ENCODE measurements at regions not wholly inside any gene's neighbourhood (a gene's known extent, or its start where the extent isn't known, plus 50 kb on each side); places are given as distances from the start of the nearest gene placed in this dataset.

GRCh38 chr11:20251496-20251895 is 91.2 kb upstream of the DBX1 start:
- TF ChIP-seq CTCF (IDR thresholded peaks at IDR 0.05), result no peak
- TF ChIP-seq POLR2A (IDR thresholded peaks at IDR 0.05), result no peak
- DNase-seq, result no peak

GRCh38 chr11:20250644-20251247 is 90.5 kb upstream of the DBX1 start:
- TF ChIP-seq CTCF (IDR thresholded peaks at IDR 0.05) (no peak), POLR2A (IDR thresholded peaks at IDR 0.05) (no peak)
- ATAC-seq (no peak), DNase-seq (no peak)
- Histone ChIP-seq H3K27ac (no peak overlapping the region), H3K4me3 (no peak overlapping the region), H3K36me3 (no peaks in the 10 kb centered on the region), H3K9me3 (no peaks in the 10 kb centered on the region), H3K4me1 (no peaks in the 10 kb centered on the region), H3K27me3 (peaks cover 0 to 25% (median 0%) of the 10 kb centered on the region in 9 donors)
- 31 to 61% (median 43%) methylated on average over 3 of the region's 3 CpGs for WGBS, 4 donors
- intact Hi-C loops (cut with DNase I), result no loop called here

More at GRCh38 chr11:20251496-20251895, 91.2 kb upstream of the DBX1 start:
- intact Hi-C loops (cut with DNase I), result no loop called here
- peaks cover 0 to 25% (median 0%) of the 10 kb centered on the region in 9 donors for H3K27me3 ChIP-seq
- H3K27ac ChIP-seq, result no peak overlapping the region
- H3K9me3 ChIP-seq, result no peaks in the 10 kb centered on the region
- WGBS, 4 donors, result 68 to 80% (median 76%) methylated on average over 3 of the region's 3 CpGs
- H3K4me1 ChIP-seq, result no peaks in the 10 kb centered on the region
- ATAC-seq, result no peak
- no peaks in the 10 kb centered on the region for H3K36me3 ChIP-seq
- no peak overlapping the region for H3K4me3 ChIP-seq

- no peaks in the 10 kb centered on the region for H3K36me3 ChIP-seq
- ATAC-seq, result no peak
- no peaks in the 10 kb centered on the region for H3K9me3 ChIP-seq
- no peak overlapping the region for H3K27ac ChIP-seq
- H3K27me3 ChIP-seq, result peaks cover 0 to 25% (median 0%) of the 10 kb centered on the region in 9 donors
- DNase-seq, result no peak
- intact Hi-C loops (cut with DNase I), result no loop called here
- 73 to 82% (median 79%) methylated on average over 3 of the region's 3 CpGs for WGBS, 4 donors
- no peaks in the 10 kb centered on the region for H3K4me1 ChIP-seq
- TF ChIP-seq POLR2A (IDR thresholded peaks at IDR 0.05) (no peak), CTCF (IDR thresholded peaks at IDR 0.05) (no peak)
- no peak overlapping the region for H3K4me3 ChIP-seq
Observed at GRCh38 chr11:20249796-20250195, 89.5 kb upstream of the DBX1 start.

- H3K4me3 ChIP-seq, result no peak overlapping the region
- no peak for DNase-seq
- no peaks in the 10 kb centered on the region for H3K4me1 ChIP-seq
- peaks cover 0 to 25% (median 0%) of the 10 kb centered on the region in 9 donors for H3K27me3 ChIP-seq
- intact Hi-C loops (cut with DNase I), result no loop called here
- TF ChIP-seq CTCF (IDR thresholded peaks at IDR 0.05) (no peak), POLR2A (IDR thresholded peaks at IDR 0.05) (no peak)
- ATAC-seq, result no peak
- 80 to 85% (median 82%) methylated on average over 5 of the region's 5 CpGs for WGBS, 4 donors
- no peaks in the 10 kb centered on the region for H3K9me3 ChIP-seq
- H3K27ac ChIP-seq, result no peak overlapping the region
- H3K36me3 ChIP-seq, result no peaks in the 10 kb centered on the region
Observed at GRCh38 chr11:20249378-20249777, 89.1 kb upstream of the DBX1 start.

Data from heart left ventricle (tissue), 16 donors.